Suprapubic skin (tissue), 4 donors: ENCODE measurements at regions not wholly inside any gene's neighbourhood (a gene's known extent, or its start where the extent isn't known, plus 50 kb on each side); places are given as distances from the start of the nearest gene placed in this dataset.

Source experiments
- POLR2A ChIP-seq, 2 donors: fragments of 450-650 bp; IDR thresholded peaks; one replicate each; pipeline ENCODE4 v1.6.1; 2017; ENCODE audit warnings: antibody characterized with exemption in 2 of 2, mild to moderate bottlenecking in 2 of 2, moderate library complexity in 2 of 2
- POLR2AphosphoS5 ChIP-seq, 3 donors: sonication (generic); formaldehyde crosslinking; IDR thresholded peaks; one replicate each; pipeline ENCODE4 v1.6.1; 2017; ENCODE audit warnings: antibody characterized with exemption in 3 of 3
- TF ChIP-seq, protein P1 (sequence below), 2 donors: fragments of 200-600 bp in 1 of 2; fragments of 450-650 bp in 1 of 2; sonication (generic) in 1 of 2; IDR thresholded peaks; one replicate each; pipeline ENCODE4 v1.5.1; 2016 to 2019; ENCODE audit warnings: antibody characterized with exemption in 2 of 2, mild to moderate bottlenecking in 1 of 2, moderate library complexity in 1 of 2

DNA sequence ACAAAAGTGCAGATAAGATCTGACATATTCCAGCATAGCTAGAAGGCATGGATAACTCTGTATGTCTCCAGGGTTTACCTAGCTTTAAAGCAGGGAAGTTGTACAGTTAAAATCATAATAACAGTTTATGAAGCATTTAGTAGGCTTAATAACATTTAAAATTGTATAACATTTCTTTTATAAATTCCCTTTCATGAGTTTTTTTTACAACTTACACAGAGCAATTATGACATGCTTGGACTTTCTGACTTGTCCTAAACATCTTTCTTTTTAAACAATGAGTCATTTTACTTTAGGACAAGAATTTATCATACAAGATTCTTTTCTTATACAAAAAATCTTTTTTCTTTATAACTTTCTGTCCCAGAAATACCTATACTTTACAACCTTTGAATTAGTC is 408.5 kb upstream of the NEGR1 start:
- no peak for TF ChIP-seq POLR2A (IDR thresholded peaks at IDR 0.05)
- TF ChIP-seq, protein P1, sequence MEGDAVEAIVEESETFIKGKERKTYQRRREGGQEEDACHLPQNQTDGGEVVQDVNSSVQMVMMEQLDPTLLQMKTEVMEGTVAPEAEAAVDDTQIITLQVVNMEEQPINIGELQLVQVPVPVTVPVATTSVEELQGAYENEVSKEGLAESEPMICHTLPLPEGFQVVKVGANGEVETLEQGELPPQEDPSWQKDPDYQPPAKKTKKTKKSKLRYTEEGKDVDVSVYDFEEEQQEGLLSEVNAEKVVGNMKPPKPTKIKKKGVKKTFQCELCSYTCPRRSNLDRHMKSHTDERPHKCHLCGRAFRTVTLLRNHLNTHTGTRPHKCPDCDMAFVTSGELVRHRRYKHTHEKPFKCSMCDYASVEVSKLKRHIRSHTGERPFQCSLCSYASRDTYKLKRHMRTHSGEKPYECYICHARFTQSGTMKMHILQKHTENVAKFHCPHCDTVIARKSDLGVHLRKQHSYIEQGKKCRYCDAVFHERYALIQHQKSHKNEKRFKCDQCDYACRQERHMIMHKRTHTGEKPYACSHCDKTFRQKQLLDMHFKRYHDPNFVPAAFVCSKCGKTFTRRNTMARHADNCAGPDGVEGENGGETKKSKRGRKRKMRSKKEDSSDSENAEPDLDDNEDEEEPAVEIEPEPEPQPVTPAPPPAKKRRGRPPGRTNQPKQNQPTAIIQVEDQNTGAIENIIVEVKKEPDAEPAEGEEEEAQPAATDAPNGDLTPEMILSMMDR (IDR thresholded peaks at IDR 0.05): no peak
- no peak for TF ChIP-seq POLR2AphosphoS5 (IDR thresholded peaks at IDR 0.05)
